CD8-positive, alpha-beta memory T cell (primary cell): ENCODE measurements at regions not wholly inside any gene's neighbourhood (a gene's known extent, or its start where the extent isn't known, plus 50 kb on each side); places are given as distances from the start of the nearest gene placed in this dataset.

Experiments
- CTCF ChIA-PET: fragments of 350-600 bp; sonication (Branson Sonifier 250); formaldehyde crosslinking; loops from one replicate; lab custom pipeline; 2021; ENCODE audit warnings: antibody characterized with exemption; lab: Charles Lee
- POLR2A ChIA-PET: fragments of 350-600 bp; sonication (Branson Sonifier 250); formaldehyde crosslinking; loops from one replicate; lab custom pipeline; 2021; ENCODE audit warnings: antibody characterized with exemption; lab: Charles Lee
- DNase-seq, 5 donors: peaks; one replicate each; pipeline versions ENCODE4 v3.0.0 to v3.0.0-alpha.2; 2020 to 2022; ENCODE audit warnings: mixed read lengths in 1 of 5
- H3K27ac ChIP-seq: one replicate; pipeline ENCODE4 v1.7.0; 2013; ENCODE audit warnings: low read depth, mild to moderate bottlenecking, low read length, moderate library complexity
- H3K27me3 ChIP-seq: 2 replicates; pipeline ENCODE4 v1.7.0; 2013; ENCODE audit warnings: low read length, mild to moderate bottlenecking; ENCODE audit not compliant: insufficient read depth, poor library complexity, severe bottlenecking
- H3K36me3 ChIP-seq: 2 replicates; pipeline ENCODE4 v1.7.0; 2013; ENCODE audit warnings: mild to moderate bottlenecking, low read length, moderate library complexity; ENCODE audit not compliant: insufficient read depth
- H3K4me1 ChIP-seq: 2 replicates; pipeline ENCODE4 v1.7.0; 2013; ENCODE audit warnings: mild to moderate bottlenecking, low read length, moderate library complexity; ENCODE audit not compliant: insufficient read depth
- H3K4me3 ChIP-seq: 2 replicates; pipeline ENCODE4 v1.7.0; 2013; ENCODE audit warnings: mild to moderate bottlenecking, low read length
- H3K9me3 ChIP-seq: 2 replicates; pipeline ENCODE4 v1.7.0; 2013; ENCODE audit warnings: mild to moderate bottlenecking, low read length
- H3K27ac Mint-ChIP-seq, 8 donors: one replicate each; pipeline ENCODE4 v1.8.0; 2020 to 2021; ENCODE audit warnings: mixed read lengths in 8 of 8, mild to moderate bottlenecking in 6 of 8, inconsistent platforms in 3 of 8, moderate library complexity in 3 of 8
- H3K27me3 Mint-ChIP-seq, 2 donors: one replicate each; pipeline ENCODE4 v1.8.0; 2020 to 2021; ENCODE audit warnings: mixed read lengths in 2 of 2, mild to moderate bottlenecking in 1 of 2, moderate library complexity in 1 of 2
- H3K36me3 Mint-ChIP-seq, 3 donors: one replicate each; pipeline ENCODE4 v1.8.0; 2020 to 2021; ENCODE audit warnings: mixed read lengths in 3 of 3, inconsistent platforms in 1 of 3, mild to moderate bottlenecking in 1 of 3
- H3K4me1 Mint-ChIP-seq, 3 donors: one replicate each; pipeline ENCODE4 v1.8.0; 2020 to 2021; ENCODE audit warnings: mixed read lengths in 3 of 3, inconsistent platforms in 1 of 3, mild to moderate bottlenecking in 1 of 3
- H3K4me3 Mint-ChIP-seq, 7 donors: one replicate each; pipeline ENCODE4 v1.8.0; 2020 to 2021; ENCODE audit warnings: mixed read lengths in 7 of 7, mild to moderate bottlenecking in 6 of 7, moderate library complexity in 4 of 7, inconsistent platforms in 2 of 7
- H3K9me3 Mint-ChIP-seq, 5 donors: one replicate each; pipeline ENCODE4 v1.8.0; 2020 to 2022; ENCODE audit warnings: mixed read lengths in 5 of 5, mild to moderate bottlenecking in 3 of 5, moderate library complexity in 2 of 5, inconsistent platforms in 1 of 5

- H3K4me3 Mint-ChIP-seq, result no peak overlapping the region
- POLR2A ChIA-PET, result no interaction called here
- Histone ChIP-seq H3K27ac (no peak overlapping the region), H3K4me1 (no peaks in the 10 kb centered on the region), H3K9me3 (no peaks in the 10 kb centered on the region), H3K36me3 (no peaks in the 10 kb centered on the region), H3K27me3 (no peaks in the 10 kb centered on the region), H3K4me3 (no peak overlapping the region)
- no peak for DNase-seq
- CTCF ChIA-PET, result no interaction called here
- peaks cover 0 to 18% (median 9%) of the 10 kb centered on the region in 5 donors for H3K9me3 Mint-ChIP-seq
- peaks cover 0 to 2% of the 10 kb centered on the region in 2 donors for H3K27me3 Mint-ChIP-seq
- H3K27ac Mint-ChIP-seq, result no peak overlapping the region
- H3K4me1 Mint-ChIP-seq, result no peaks in the 10 kb centered on the region
- H3K36me3 Mint-ChIP-seq, result no peaks in the 10 kb centered on the region
Measured at GRCh38 chrX:10965174-10965798, 145.8 kb upstream of the HCCS start.

- Mint-ChIP-seq H3K9me3 (peaks cover 0 to 16% (median 9%) of the 10 kb centered on the region in 5 donors), H3K4me1 (no peaks in the 10 kb centered on the region), H3K27me3 (peaks cover 0 to 3% of the 10 kb centered on the region in 2 donors), H3K27ac (no peak overlapping the region), H3K4me3 (no peak overlapping the region), H3K36me3 (no peaks in the 10 kb centered on the region)
- Histone ChIP-seq H3K9me3 (no peaks in the 10 kb centered on the region), H3K4me3 (no peak overlapping the region), H3K27me3 (no peaks in the 10 kb centered on the region), H3K4me1 (no peaks in the 10 kb centered on the region), H3K36me3 (no peaks in the 10 kb centered on the region), H3K27ac (no peak overlapping the region)
- ChIA-PET POLR2A (no interaction called here), CTCF (no interaction called here)
- no peak for DNase-seq
Measured at GRCh38 chrX:10966057-10966456, 145.1 kb upstream of the HCCS start.

GRCh38 chrX:10971176-10971575 lies 140.0 kb upstream of the HCCS start:
- Mint-ChIP-seq H3K27me3 (peaks cover 0 to 3% of the 10 kb centered on the region in 2 donors), H3K9me3 (peaks cover 0 to 12% (median 10%) of the 10 kb centered on the region in 5 donors), H3K27ac (no peak overlapping the region), H3K4me3 (no peak overlapping the region), H3K4me1 (no peaks in the 10 kb centered on the region), H3K36me3 (no peaks in the 10 kb centered on the region)
- no peak overlapping the region for H3K27ac ChIP-seq
- no peaks in the 10 kb centered on the region for H3K27me3 ChIP-seq
- POLR2A ChIA-PET, result no interaction called here
- H3K9me3 ChIP-seq, result no peaks in the 10 kb centered on the region
- CTCF ChIA-PET, result no interaction called here
- no peak for DNase-seq
- no peaks in the 10 kb centered on the region for H3K36me3 ChIP-seq
- H3K4me3 ChIP-seq, result no peak overlapping the region
- no peaks in the 10 kb centered on the region for H3K4me1 ChIP-seq

DNA sequence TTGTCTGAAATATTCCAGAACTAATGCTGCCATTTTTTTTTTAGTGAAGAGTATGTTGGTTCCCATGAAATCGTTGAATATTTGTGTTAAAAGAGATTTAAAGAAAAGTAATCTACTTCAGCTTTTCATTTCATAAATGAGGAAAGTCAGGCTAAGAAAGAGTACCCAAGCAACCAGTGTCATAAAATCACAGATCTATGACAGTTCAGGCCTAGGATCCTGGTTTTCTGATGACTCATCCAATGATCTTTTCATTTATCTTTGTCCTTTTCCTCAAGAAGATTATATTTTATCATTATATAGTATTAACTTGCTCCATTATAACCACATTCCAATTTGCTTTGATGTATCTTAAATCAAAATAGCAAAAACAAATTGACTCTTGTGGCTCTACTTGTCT lies 139.4 kb upstream of the HCCS start:
- ChIA-PET POLR2A (no interaction called here), CTCF (no interaction called here)
- Histone ChIP-seq H3K4me1 (no peaks in the 10 kb centered on the region), H3K27me3 (no peaks in the 10 kb centered on the region), H3K9me3 (no peaks in the 10 kb centered on the region), H3K4me3 (no peak overlapping the region), H3K27ac (no peak overlapping the region), H3K36me3 (no peaks in the 10 kb centered on the region)
- H3K36me3 Mint-ChIP-seq, result no peaks in the 10 kb centered on the region
- DNase-seq, result no peak
- peaks cover 0 to 3% of the 10 kb centered on the region in 2 donors for H3K27me3 Mint-ChIP-seq
- peaks cover 0 to 13% (median 10%) of the 10 kb centered on the region in 5 donors for H3K9me3 Mint-ChIP-seq
- no peak overlapping the region for H3K27ac Mint-ChIP-seq
- no peak overlapping the region for H3K4me3 Mint-ChIP-seq
- H3K4me1 Mint-ChIP-seq, result no peaks in the 10 kb centered on the region

DNA sequence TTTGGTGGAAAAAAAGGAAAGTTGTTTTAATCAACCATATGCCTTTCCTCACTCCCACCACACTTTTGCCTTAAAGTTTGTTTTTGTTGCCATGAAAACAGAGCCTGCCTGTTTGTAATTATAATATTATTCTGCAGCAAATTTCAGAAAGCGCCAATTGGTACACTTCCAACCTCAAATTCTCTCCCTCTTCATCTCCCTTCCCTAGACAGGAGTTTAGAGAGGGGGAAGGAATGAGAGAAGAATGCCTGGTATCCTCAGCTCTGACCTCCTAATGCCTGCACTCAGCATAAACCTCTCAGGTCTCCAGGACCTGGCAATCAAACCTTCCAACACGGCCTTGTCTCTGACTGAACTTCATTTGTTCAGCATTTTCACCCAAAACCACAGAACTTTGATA lies 138.4 kb upstream of the HCCS start:
- POLR2A ChIA-PET, result no interaction called here
- Mint-ChIP-seq H3K4me3 (no peak overlapping the region), H3K9me3 (peaks cover 0 to 14% (median 10%) of the 10 kb centered on the region in 5 donors), H3K27ac (no peak overlapping the region), H3K4me1 (no peaks in the 10 kb centered on the region), H3K27me3 (peaks cover 0 to 4% of the 10 kb centered on the region in 2 donors), H3K36me3 (no peaks in the 10 kb centered on the region)
- CTCF ChIA-PET, result no interaction called here
- DNase-seq, result no peak
- no peaks in the 10 kb centered on the region for H3K9me3 ChIP-seq
- H3K27me3 ChIP-seq, result no peaks in the 10 kb centered on the region
- H3K4me1 ChIP-seq, result no peaks in the 10 kb centered on the region
- no peak overlapping the region for H3K27ac ChIP-seq
- H3K4me3 ChIP-seq, result no peak overlapping the region
- H3K36me3 ChIP-seq, result no peaks in the 10 kb centered on the region

DNA sequence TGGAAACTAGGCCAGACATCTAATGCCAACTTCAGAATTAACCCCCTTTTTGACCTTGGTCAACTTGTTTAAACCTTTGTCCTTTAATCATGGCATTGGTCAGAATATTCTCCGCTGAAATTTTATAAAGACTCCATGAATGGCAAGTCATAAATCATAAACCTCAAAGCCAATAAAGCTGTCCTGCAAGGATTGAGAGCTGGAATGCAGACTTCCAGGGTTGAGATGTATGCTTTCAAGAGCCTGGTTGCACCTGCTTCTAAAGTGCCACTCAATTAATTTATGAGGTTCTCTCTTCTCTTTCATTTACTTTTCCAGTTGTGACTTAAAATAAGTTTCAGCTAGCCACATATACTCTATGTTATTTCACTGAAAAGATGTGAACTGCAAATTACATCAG lies 136.2 kb upstream of the HCCS start:
- Mint-ChIP-seq H3K4me1 (no peaks in the 10 kb centered on the region), H3K4me3 (no peak overlapping the region), H3K27me3 (peaks cover 0 to 5% of the 10 kb centered on the region in 2 donors), H3K27ac (no peak overlapping the region), H3K36me3 (no peaks in the 10 kb centered on the region), H3K9me3 (peaks cover 0 to 14% (median 7%) of the 10 kb centered on the region in 5 donors)
- ChIA-PET CTCF (no interaction called here), POLR2A (no interaction called here)
- no peaks in the 10 kb centered on the region for H3K9me3 ChIP-seq
- H3K4me3 ChIP-seq, result no peak overlapping the region
- H3K27ac ChIP-seq, result no peak overlapping the region
- DNase-seq, result no peak
- H3K27me3 ChIP-seq, result no peaks in the 10 kb centered on the region
- no peaks in the 10 kb centered on the region for H3K36me3 ChIP-seq
- H3K4me1 ChIP-seq, result no peaks in the 10 kb centered on the region

- no peaks in the 10 kb centered on the region for H3K36me3 Mint-ChIP-seq
- H3K27ac Mint-ChIP-seq, result no peak overlapping the region
- peaks cover 3 to 12% (median 8%) of the 10 kb centered on the region in 5 donors for H3K9me3 Mint-ChIP-seq
- H3K4me1 Mint-ChIP-seq, result no peaks in the 10 kb centered on the region
- CTCF ChIA-PET, result no interaction called here
- no peak overlapping the region for H3K27ac ChIP-seq
- H3K4me3 ChIP-seq, result no peak overlapping the region
- POLR2A ChIA-PET, result no interaction called here
- no peaks in the 10 kb centered on the region for H3K27me3 ChIP-seq
- H3K4me3 Mint-ChIP-seq, result no peak overlapping the region
- H3K27me3 Mint-ChIP-seq, result peaks cover 0 to 5% of the 10 kb centered on the region in 2 donors
- no peaks in the 10 kb centered on the region for H3K36me3 ChIP-seq
- no peaks in the 10 kb centered on the region for H3K9me3 ChIP-seq
- H3K4me1 ChIP-seq, result no peaks in the 10 kb centered on the region
- no peak for DNase-seq
Measured at GRCh38 chrX:10979956-10980355, 131.2 kb upstream of the HCCS start.

DNA sequence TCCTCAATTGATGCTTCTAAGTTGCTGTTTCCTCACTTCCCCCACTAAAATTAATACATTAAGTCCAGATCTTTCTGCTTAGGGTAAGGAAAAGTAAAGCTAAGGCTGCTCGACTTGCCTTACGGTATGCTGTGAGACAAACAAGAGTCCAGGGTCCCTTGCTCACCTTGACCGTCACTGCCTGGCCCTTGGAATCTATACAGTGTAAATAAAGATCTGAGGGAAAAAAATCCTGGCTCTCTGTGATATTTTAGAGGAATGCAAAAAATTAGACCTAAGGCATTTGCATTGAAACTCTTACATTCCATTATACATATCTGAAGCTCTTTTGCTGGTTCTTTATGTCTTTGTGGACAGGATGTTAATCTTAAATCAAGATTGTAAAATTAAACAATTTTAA lies 129.6 kb upstream of the HCCS start:
- H3K4me3 Mint-ChIP-seq, result no peak overlapping the region
- H3K27ac Mint-ChIP-seq, result no peak overlapping the region
- H3K27ac ChIP-seq, result no peak overlapping the region
- H3K4me1 Mint-ChIP-seq, result no peaks in the 10 kb centered on the region
- H3K27me3 ChIP-seq, result no peaks in the 10 kb centered on the region
- ChIA-PET CTCF (no interaction called here), POLR2A (no interaction called here)
- no peaks in the 10 kb centered on the region for H3K36me3 ChIP-seq
- no peak overlapping the region for H3K4me3 ChIP-seq
- no peaks in the 10 kb centered on the region for H3K4me1 ChIP-seq
- H3K9me3 ChIP-seq, result no peaks in the 10 kb centered on the region
- DNase-seq, result no peak
- peaks cover 5 to 10% (median 9%) of the 10 kb centered on the region in 5 donors for H3K9me3 Mint-ChIP-seq
- no peaks in the 10 kb centered on the region for H3K36me3 Mint-ChIP-seq
- peaks cover 0 to 5% of the 10 kb centered on the region in 2 donors for H3K27me3 Mint-ChIP-seq
